Heart right ventricle (tissue), 16 donors: ENCODE measurements at regions not wholly inside any gene's neighbourhood (a gene's known extent, or its start where the extent isn't known, plus 50 kb on each side); places are given as distances from the start of the nearest gene placed in this dataset.

Experiments used
- ATAC-seq, 8 donors: fragments of 200-7000 bp; cut with Tn5 transposase; one replicate each; pipeline ENCODE4 v1.9.1; 2020; ENCODE audit warnings: mild to moderate bottlenecking in 8 of 8, moderate library complexity in 8 of 8, moderate number of reproducible peaks in 1 of 8
- DNase-seq, 2 donors: peaks; one replicate each; pipeline ENCODE4 v3.0.0-alpha.2; 2020
- H3K27ac ChIP-seq, 10 donors: fragments of 200-600 bp; sonication (generic) in 2 of 10; one replicate each; pipeline versions ENCODE4 v1.5.0 to v1.8.0; 2020 to 2022; ENCODE audit warnings: mild to moderate bottlenecking in 3 of 10
- H3K27me3 ChIP-seq, 7 donors: fragments of 200-600 bp; one replicate each; pipeline ENCODE4 v1.8.0; 2021 to 2022; ENCODE audit warnings: mild to moderate bottlenecking in 2 of 7
- H3K36me3 ChIP-seq, 9 donors: fragments of 200-600 bp; sonication (generic) in 1 of 9; one replicate each; pipeline versions ENCODE4 v1.5.0 to v1.8.0; 2020 to 2022; ENCODE audit warnings: mild to moderate bottlenecking in 2 of 9
- H3K4me1 ChIP-seq, 9 donors: fragments of 200-600 bp; sonication (generic) in 1 of 9; one replicate each; pipeline versions ENCODE4 v1.5.0 to v1.8.0; 2020 to 2022; ENCODE audit warnings: mild to moderate bottlenecking in 4 of 9
- H3K4me3 ChIP-seq, 10 donors: fragments of 200-600 bp; sonication (generic) in 2 of 10; one replicate each; pipeline versions ENCODE4 v1.5.0 to v1.8.0; 2020 to 2022; ENCODE audit warnings: mild to moderate bottlenecking in 7 of 10, moderate library complexity in 2 of 10
- H3K9me3 ChIP-seq, 11 donors: fragments of 200-600 bp in 10 of 11; sonication (generic) in 2 of 11; one replicate each; pipeline versions ENCODE4 v1.5.0 to v1.8.0; 2013 to 2022; ENCODE audit warnings: mild to moderate bottlenecking in 2 of 11, control low read depth in 1 of 11, moderate library complexity in 1 of 11
- WGBS, 2 donors: extraction: QIAGEN DNeasy Blood & Tissue Kit; methylation state at CpG; one replicate each; pipeline ENCODE4 v1.1.7; 2013; ENCODE audit warnings: inconsistent platforms in 1 of 2; 5-methylcytosine and 5-hydroxymethylcytosine counted together
- intact Hi-C, 10 donors: fragments of 100-400 bp; cut with DNase I; formaldehyde crosslinking; loops; one replicate each; pipeline versions ENCODE4 v1.11.1 to v1.14.2; 2022
- TF ChIP-seq, protein P1 (sequence below), 9 donors: fragments of 200-600 bp; sonication (generic) in 2 of 9; IDR thresholded peaks; one replicate each; pipeline versions ENCODE4 v1.5.0 to v1.8.0; 2021 to 2022; ENCODE audit warnings: antibody characterized with exemption in 9 of 9, mild to moderate bottlenecking in 5 of 9, moderate library complexity in 1 of 9
- donor health status: Arrhythmogenic right ventricular cardiomyopathy.
- donor health status: ischemic (EF 13 %, LVEDD 7.1; RV severe dilation, severe dysfunction).
- donor health status: healthy with polysubstance abuse.
- donor health status: DM: no; HTN: yes; CAD: no.
- donor health status: DM: no; HTN: no; CAD: no.
- donor health status: ischemic (EF 25% LVEDD 6.9; RV normal size, moderate dysfunction).
- donor health status: ischemic (EF 25% LVEDD 5.7; RV mildly dilated, moderate dysfunction).
- donor health status: healthy.
- donor health status: DM: yes; HTN: yes; CAD: no.
- donor health status: Ischemic cardiomyopathy.
- donor health status: ischemic (EF 35%, LVEDD 5.7; RV mildly dilated, moderate dysfunction).
- donor health status: nonischemic (EF 11% LVEDD 7.7; RV severe dilation, severe dysfunction).
- donor health status: DM: yes; HTN: yes; CAD: no.
- donor health status: PGD.
- donor health status: ischemic (EF 29% LVEDD 5.4; RV normal size, mild dysfunction).
- donor health status: nonischemic (EF 23%, LVEDD 6.1; RV moderate dilation, normal function).

DNA sequence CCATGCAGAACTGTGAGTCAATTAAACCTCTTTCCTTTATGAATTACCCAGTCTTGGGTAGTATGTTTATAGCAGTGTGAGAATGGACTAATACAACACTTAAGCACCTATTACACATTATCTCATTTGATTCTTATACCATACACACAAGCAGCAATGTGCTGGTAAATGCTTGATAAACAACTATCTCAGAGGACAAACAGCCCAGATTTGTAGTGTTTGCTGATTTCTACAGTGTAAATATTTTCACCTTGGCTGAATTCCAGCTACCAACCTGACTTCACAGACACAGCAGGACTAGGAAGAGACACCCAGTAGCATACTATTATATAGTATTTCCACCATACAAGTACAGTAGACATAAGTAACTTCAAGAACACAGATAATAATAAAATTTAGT lies 406.5 kb upstream of the CNKSR2 start:
- intact Hi-C loops = no loop called here
- Histone ChIP-seq H3K27ac (no peak overlapping the region), H3K4me1 (no peaks in the 10 kb centered on the region), H3K27me3 (no peaks in the 10 kb centered on the region), H3K9me3 (peaks cover 0 to 5% (median 0%) of the 10 kb centered on the region in 11 donors), H3K4me3 (no peak overlapping the region), H3K36me3 (no peaks in the 10 kb centered on the region)
- TF ChIP-seq, protein P1, sequence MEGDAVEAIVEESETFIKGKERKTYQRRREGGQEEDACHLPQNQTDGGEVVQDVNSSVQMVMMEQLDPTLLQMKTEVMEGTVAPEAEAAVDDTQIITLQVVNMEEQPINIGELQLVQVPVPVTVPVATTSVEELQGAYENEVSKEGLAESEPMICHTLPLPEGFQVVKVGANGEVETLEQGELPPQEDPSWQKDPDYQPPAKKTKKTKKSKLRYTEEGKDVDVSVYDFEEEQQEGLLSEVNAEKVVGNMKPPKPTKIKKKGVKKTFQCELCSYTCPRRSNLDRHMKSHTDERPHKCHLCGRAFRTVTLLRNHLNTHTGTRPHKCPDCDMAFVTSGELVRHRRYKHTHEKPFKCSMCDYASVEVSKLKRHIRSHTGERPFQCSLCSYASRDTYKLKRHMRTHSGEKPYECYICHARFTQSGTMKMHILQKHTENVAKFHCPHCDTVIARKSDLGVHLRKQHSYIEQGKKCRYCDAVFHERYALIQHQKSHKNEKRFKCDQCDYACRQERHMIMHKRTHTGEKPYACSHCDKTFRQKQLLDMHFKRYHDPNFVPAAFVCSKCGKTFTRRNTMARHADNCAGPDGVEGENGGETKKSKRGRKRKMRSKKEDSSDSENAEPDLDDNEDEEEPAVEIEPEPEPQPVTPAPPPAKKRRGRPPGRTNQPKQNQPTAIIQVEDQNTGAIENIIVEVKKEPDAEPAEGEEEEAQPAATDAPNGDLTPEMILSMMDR (IDR thresholded peaks at IDR 0.05) = no peak
- ATAC-seq (no peak), DNase-seq (no peak)

DNA sequence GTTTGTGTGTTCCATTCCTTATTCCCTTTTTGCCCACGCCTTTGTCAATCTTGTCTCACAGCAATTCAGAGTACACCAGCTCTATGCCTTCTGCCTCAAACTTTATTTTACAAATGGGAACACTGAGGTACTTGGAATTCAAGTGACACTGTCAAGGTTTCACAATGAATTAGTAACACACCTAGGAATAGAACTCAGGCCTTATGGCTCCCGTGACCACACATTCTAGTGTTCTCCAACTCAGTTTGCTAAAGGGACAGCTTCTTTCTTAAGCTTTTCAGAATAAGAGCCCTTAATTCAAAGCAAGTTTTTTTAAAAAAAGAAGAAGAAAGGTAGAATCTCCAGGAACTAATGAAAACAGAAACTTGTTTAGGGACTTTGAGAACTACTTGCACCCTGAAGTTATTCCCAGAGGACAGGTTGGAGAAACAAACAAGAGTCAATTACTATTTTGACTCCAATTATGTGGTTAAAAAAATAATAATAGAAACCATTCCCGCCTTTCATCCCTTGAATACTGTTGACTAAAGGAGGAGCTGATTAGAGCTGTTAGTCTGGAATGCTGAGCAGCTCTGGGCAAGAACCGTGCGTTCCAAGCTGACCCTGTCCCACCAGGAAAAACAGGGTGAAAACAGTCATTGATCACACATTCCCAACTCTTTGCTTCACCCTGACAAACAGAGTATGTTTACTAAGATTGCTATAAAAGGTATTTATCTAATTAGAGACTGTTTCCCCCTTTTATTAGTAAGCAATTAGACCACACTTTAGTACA lies 408.8 kb upstream of the CNKSR2 start:
- Histone ChIP-seq H3K4me3 (no peak overlapping the region), H3K27ac (no peak overlapping the region), H3K27me3 (no peaks in the 10 kb centered on the region), H3K9me3 (peaks cover 0 to 5% (median 0%) of the 10 kb centered on the region in 11 donors), H3K36me3 (no peaks in the 10 kb centered on the region), H3K4me1 (no peaks in the 10 kb centered on the region)
- no peak for ATAC-seq
- WGBS, 2 donors = 34 to 42% methylated on average over 5 of the region's 5 CpGs
- TF ChIP-seq, protein P1 (IDR thresholded peaks at IDR 0.05) = no peak
- intact Hi-C loops = no loop called here
- no peak for DNase-seq

DNA sequence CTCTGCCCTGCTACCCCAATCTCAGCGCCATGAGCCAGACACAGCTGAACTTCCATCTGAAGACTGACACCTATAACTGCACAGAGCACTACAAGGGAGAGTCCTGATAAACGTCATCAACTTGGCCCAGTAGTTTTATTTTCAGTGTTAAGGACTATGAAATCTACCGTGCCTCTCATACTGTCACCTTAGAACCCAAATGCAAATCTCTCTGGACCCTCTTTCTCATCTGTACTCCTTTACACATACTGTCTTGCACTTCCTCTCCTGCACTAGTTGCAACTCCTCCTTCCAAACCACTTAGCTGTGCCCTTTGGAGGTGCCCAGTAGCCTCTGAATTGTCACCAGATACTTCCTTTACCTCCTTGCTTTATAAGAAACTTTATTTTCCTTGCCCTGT lies 420.2 kb upstream of the CNKSR2 start:
- TF ChIP-seq, protein P1 (IDR thresholded peaks at IDR 0.05) = no peak
- Histone ChIP-seq H3K9me3 (peaks cover 0 to 5% (median 0%) of the 10 kb centered on the region in 11 donors), H3K27me3 (no peaks in the 10 kb centered on the region), H3K4me3 (no peak overlapping the region), H3K4me1 (no peaks in the 10 kb centered on the region), H3K27ac (no peak overlapping the region), H3K36me3 (no peaks in the 10 kb centered on the region)
- intact Hi-C loops = no loop called here
- ATAC-seq (no peak), DNase-seq (no peak)
- WGBS, 2 donors = 78 to 79% methylated on average over 3 of the region's 3 CpGs

DNA sequence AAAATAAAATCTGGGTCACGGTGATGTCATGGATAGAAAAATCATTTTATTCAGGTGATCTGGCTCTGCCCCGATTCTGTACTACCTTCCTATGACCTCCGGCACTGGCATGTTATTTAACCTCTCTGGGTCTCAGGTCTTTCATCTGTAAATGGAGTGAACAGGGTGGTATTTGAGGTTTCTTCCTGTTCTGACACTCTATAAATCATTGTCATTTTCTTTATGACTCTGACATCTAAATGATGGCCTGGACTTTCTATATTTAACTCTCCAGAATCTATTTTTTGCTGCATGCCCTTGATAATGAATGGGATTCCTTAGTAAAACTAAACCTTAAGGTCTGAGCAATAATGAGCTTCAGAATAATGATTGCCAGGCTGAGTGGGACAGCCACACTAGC lies 422.0 kb upstream of the CNKSR2 start:
- H3K36me3 ChIP-seq = no peaks in the 10 kb centered on the region
- intact Hi-C loops = no loop called here
- peaks cover 0 to 5% (median 0%) of the 10 kb centered on the region in 11 donors for H3K9me3 ChIP-seq
- DNase-seq = no peak
- TF ChIP-seq, protein P1 (IDR thresholded peaks at IDR 0.05) = no peak
- WGBS, 2 donors = 78 to 86% methylated on average over 3 of the region's 3 CpGs
- H3K4me1 ChIP-seq = no peaks in the 10 kb centered on the region
- no peak overlapping the region for H3K4me3 ChIP-seq
- no peaks in the 10 kb centered on the region for H3K27me3 ChIP-seq
- H3K27ac ChIP-seq = no peak overlapping the region
- no peak for ATAC-seq
